ENCODE measurements at regions not wholly inside any gene's neighbourhood (a gene's known extent, or its start where the extent isn't known, plus 50 kb on each side); places are given as distances from the start of the nearest gene placed in this dataset.

- Histone ChIP-seq H2AFZ (no peak overlapping the region), H3K27me3 (ENCODE audit: control insufficient read depth, insufficient read depth, low read length) (no peaks in the 10 kb centered on the region), H3K4me3 (ENCODE audit: low read depth, low read length) (no peak overlapping the region), H3K4me1 (no peaks in the 10 kb centered on the region), H3K36me3 (ENCODE audit: control insufficient read depth, insufficient read depth, low read length) (no peaks in the 10 kb centered on the region), H3K4me2 (ENCODE audit: low read length) (no peak overlapping the region), H3K9me3 (ENCODE audit: control insufficient read depth, low read length) (no peaks in the 10 kb centered on the region), H3K9ac (no peak overlapping the region), H3K27ac (no peak overlapping the region), H3K79me2 (no peaks in the 10 kb centered on the region)
- TF ChIP-seq CTCF (IDR thresholded peaks at IDR 0.05), result no peak
Measured at GRCh38 chr2:225995796-225996461, 596.4 kb downstream of the NYAP2 start.

GRCh38 chr2:225994748-225995405, 595.4 kb downstream of the NYAP2 start:
- Histone ChIP-seq H3K79me2 (no peaks in the 10 kb centered on the region), H3K4me2 (ENCODE audit: low read length) (no peak overlapping the region), H3K4me1 (no peaks in the 10 kb centered on the region), H3K27me3 (ENCODE audit: control insufficient read depth, insufficient read depth, low read length) (no peaks in the 10 kb centered on the region), H3K9me3 (ENCODE audit: control insufficient read depth, low read length) (no peaks in the 10 kb centered on the region), H3K27ac (no peak overlapping the region), H3K4me3 (ENCODE audit: low read depth, low read length) (no peak overlapping the region), H3K36me3 (ENCODE audit: control insufficient read depth, insufficient read depth, low read length) (no peaks in the 10 kb centered on the region), H3K9ac (no peak overlapping the region), H2AFZ (no peak overlapping the region)
- TF ChIP-seq CTCF (IDR thresholded peaks at IDR 0.05), result no peak

GRCh38 chr2:225993430-225993829, 593.9 kb downstream of the NYAP2 start:
- H3K4me3 ChIP-seq (ENCODE audit: low read depth, low read length), result no peak overlapping the region
- no peaks in the 10 kb centered on the region for H3K4me1 ChIP-seq
- no peaks in the 10 kb centered on the region for H3K9me3 ChIP-seq (ENCODE audit: control insufficient read depth, low read length)
- H2AFZ ChIP-seq, result no peak overlapping the region
- H3K4me2 ChIP-seq (ENCODE audit: low read length), result no peak overlapping the region
- no peaks in the 10 kb centered on the region for H3K27me3 ChIP-seq (ENCODE audit: control insufficient read depth, insufficient read depth, low read length)
- no peak overlapping the region for H3K9ac ChIP-seq
- no peak for TF ChIP-seq CTCF (IDR thresholded peaks at IDR 0.05)
- H3K79me2 ChIP-seq, result no peaks in the 10 kb centered on the region
- H3K36me3 ChIP-seq (ENCODE audit: control insufficient read depth, insufficient read depth, low read length), result no peaks in the 10 kb centered on the region
- H3K27ac ChIP-seq, result no peak overlapping the region

GRCh38 chr2:225989809-225990208, 590.3 kb downstream of the NYAP2 start:
- Histone ChIP-seq H3K27me3 (ENCODE audit: control insufficient read depth, insufficient read depth, low read length) (no peaks in the 10 kb centered on the region), H3K9me3 (ENCODE audit: control insufficient read depth, low read length) (no peaks in the 10 kb centered on the region), H3K4me1 (no peaks in the 10 kb centered on the region), H3K36me3 (ENCODE audit: control insufficient read depth, insufficient read depth, low read length) (no peaks in the 10 kb centered on the region), H3K4me2 (ENCODE audit: low read length) (no peak overlapping the region), H3K4me3 (ENCODE audit: low read depth, low read length) (no peak overlapping the region), H2AFZ (no peak overlapping the region), H3K9ac (no peak overlapping the region), H3K27ac (no peak overlapping the region), H3K79me2 (no peaks in the 10 kb centered on the region)
- TF ChIP-seq CTCF (IDR thresholded peaks at IDR 0.05), result no peak

- no peaks in the 10 kb centered on the region for H3K27me3 ChIP-seq (ENCODE audit: control insufficient read depth, insufficient read depth, low read length)
- H3K27ac ChIP-seq, result no peak overlapping the region
- no peak overlapping the region for H2AFZ ChIP-seq
- H3K4me2 ChIP-seq (ENCODE audit: low read length), result no peak overlapping the region
- H3K4me1 ChIP-seq, result no peaks in the 10 kb centered on the region
- H3K79me2 ChIP-seq, result no peaks in the 10 kb centered on the region
- H3K36me3 ChIP-seq (ENCODE audit: control insufficient read depth, insufficient read depth, low read length), result no peaks in the 10 kb centered on the region
- TF ChIP-seq CTCF (IDR thresholded peaks at IDR 0.05), result no peak
- H3K4me3 ChIP-seq (ENCODE audit: low read depth, low read length), result no peak overlapping the region
- no peak overlapping the region for H3K9ac ChIP-seq
- H3K9me3 ChIP-seq (ENCODE audit: control insufficient read depth, low read length), result no peaks in the 10 kb centered on the region
Measured at GRCh38 chr2:225980372-225980771, 580.9 kb downstream of the NYAP2 start.
